ENCODE measurements at regions not wholly inside any gene's neighbourhood (a gene's known extent, or its start where the extent isn't known, plus 50 kb on each side); places are given as distances from the start of the nearest gene placed in this dataset.

DNA sequence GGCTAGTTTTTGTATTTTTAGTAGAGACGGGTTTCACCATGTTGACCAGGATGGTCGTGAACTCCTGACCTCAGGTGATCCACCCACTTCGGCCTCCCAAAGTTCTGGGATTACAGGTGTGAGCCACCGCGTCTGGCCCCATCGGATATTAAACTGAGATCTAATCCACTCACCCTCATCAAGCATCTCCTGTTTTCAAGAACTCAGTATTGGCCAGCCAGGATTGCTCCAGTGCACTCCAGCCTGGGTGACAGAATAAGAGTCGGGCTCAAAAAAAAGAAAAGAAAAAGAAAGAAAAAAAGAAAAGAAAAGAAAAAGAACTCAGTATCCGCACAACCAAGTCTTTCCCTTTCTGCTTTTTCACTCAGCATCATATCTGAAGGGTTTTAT lies 167.6 kb downstream of the OR13H1 start:
- TF ChIP-seq, protein P1, sequence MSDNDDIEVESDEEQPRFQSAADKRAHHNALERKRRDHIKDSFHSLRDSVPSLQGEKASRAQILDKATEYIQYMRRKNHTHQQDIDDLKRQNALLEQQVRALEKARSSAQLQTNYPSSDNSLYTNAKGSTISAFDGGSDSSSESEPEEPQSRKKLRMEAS (IDR thresholded peaks at IDR 0.05) = no peak
- TF ChIP-seq TCF7L2 (IDR thresholded peaks at IDR 0.05; ENCODE audit: borderline replicate concordance, extremely low read depth, insufficient read depth, insufficient read length) = no peak
- TF ChIP-seq ZFX (IDR thresholded peaks at IDR 0.05) = no peak
- TF ChIP-seq, protein P2, sequence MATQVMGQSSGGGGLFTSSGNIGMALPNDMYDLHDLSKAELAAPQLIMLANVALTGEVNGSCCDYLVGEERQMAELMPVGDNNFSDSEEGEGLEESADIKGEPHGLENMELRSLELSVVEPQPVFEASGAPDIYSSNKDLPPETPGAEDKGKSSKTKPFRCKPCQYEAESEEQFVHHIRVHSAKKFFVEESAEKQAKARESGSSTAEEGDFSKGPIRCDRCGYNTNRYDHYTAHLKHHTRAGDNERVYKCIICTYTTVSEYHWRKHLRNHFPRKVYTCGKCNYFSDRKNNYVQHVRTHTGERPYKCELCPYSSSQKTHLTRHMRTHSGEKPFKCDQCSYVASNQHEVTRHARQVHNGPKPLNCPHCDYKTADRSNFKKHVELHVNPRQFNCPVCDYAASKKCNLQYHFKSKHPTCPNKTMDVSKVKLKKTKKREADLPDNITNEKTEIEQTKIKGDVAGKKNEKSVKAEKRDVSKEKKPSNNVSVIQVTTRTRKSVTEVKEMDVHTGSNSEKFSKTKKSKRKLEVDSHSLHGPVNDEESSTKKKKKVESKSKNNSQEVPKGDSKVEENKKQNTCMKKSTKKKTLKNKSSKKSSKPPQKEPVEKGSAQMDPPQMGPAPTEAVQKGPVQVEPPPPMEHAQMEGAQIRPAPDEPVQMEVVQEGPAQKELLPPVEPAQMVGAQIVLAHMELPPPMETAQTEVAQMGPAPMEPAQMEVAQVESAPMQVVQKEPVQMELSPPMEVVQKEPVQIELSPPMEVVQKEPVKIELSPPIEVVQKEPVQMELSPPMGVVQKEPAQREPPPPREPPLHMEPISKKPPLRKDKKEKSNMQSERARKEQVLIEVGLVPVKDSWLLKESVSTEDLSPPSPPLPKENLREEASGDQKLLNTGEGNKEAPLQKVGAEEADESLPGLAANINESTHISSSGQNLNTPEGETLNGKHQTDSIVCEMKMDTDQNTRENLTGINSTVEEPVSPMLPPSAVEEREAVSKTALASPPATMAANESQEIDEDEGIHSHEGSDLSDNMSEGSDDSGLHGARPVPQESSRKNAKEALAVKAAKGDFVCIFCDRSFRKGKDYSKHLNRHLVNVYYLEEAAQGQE (IDR thresholded peaks at IDR 0.05; ENCODE audit: low read depth) = no peak
- no peak for TF ChIP-seq YY1 (IDR thresholded peaks at IDR 0.05; ENCODE audit: extremely low read depth, insufficient replicate concordance, low read depth, low read length)
- TF ChIP-seq, protein P3, sequence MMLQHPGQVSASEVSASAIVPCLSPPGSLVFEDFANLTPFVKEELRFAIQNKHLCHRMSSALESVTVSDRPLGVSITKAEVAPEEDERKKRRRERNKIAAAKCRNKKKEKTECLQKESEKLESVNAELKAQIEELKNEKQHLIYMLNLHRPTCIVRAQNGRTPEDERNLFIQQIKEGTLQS (IDR thresholded peaks at IDR 0.05) = no peak
- no peak for TF ChIP-seq POLR2AphosphoS5 (IDR thresholded peaks at IDR 0.05; ENCODE audit: low read depth, low read length)
- no peak for TF ChIP-seq FOSL1 (IDR thresholded peaks at IDR 0.05; ENCODE audit: low read depth)
- TF ChIP-seq SIN3A (IDR thresholded peaks at IDR 0.05; ENCODE audit: low read depth) = no peak
- TF ChIP-seq CBX3 (IDR thresholded peaks at IDR 0.05; ENCODE audit: low read depth) = no peak
- no peak for TF ChIP-seq EGR1 (IDR thresholded peaks at IDR 0.05; ENCODE audit: low read depth)
- TF ChIP-seq RAD21 (IDR thresholded peaks at IDR 0.05; ENCODE audit: low read depth) = no peak
- no peak for TF ChIP-seq ZNF274 (IDR thresholded peaks at IDR 0.05; ENCODE audit: low read depth, low read length)
- no peak for TF ChIP-seq SP1 (IDR thresholded peaks at IDR 0.05; ENCODE audit: low read depth)
- no peak for TF ChIP-seq JUND (IDR thresholded peaks at IDR 0.05)
- no peak for TF ChIP-seq EZH2phosphoT487 (IDR thresholded peaks at IDR 0.05; ENCODE audit: borderline replicate concordance)
- no peak for TF ChIP-seq EZH2 (IDR thresholded peaks at IDR 0.05)
- TF ChIP-seq, protein P4, sequence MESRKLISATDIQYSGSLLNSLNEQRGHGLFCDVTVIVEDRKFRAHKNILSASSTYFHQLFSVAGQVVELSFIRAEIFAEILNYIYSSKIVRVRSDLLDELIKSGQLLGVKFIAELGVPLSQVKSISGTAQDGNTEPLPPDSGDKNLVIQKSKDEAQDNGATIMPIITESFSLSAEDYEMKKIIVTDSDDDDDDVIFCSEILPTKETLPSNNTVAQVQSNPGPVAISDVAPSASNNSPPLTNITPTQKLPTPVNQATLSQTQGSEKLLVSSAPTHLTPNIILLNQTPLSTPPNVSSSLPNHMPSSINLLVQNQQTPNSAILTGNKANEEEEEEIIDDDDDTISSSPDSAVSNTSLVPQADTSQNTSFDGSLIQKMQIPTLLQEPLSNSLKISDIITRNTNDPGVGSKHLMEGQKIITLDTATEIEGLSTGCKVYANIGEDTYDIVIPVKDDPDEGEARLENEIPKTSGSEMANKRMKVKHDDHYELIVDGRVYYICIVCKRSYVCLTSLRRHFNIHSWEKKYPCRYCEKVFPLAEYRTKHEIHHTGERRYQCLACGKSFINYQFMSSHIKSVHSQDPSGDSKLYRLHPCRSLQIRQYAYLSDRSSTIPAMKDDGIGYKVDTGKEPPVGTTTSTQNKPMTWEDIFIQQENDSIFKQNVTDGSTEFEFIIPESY (IDR thresholded peaks at IDR 0.05; ENCODE audit: extremely low read depth, insufficient replicate concordance, low read length) = no peak
- Histone ChIP-seq H3K4me1 (ENCODE audit: control insufficient read depth in 1 of 2, insufficient read depth in 2 of 2, low read length in 2 of 2) (no peaks in the 10 kb centered on the region), H3K9ac (ENCODE audit: low read length) (no peak overlapping the region), H3K4me3 (replicated peaks in 1 of 2; ENCODE audit: low read depth in 1 of 2, low read length in 2 of 2) (no peak overlapping the region), H3K27ac (ENCODE audit: low read depth, low read length) (no peak overlapping the region), H3K27me3 (ENCODE audit: insufficient read depth, low read length) (no peaks in the 10 kb centered on the region), H3K79me2 (ENCODE audit: insufficient read depth, low read length) (no peaks in the 10 kb centered on the region), H3K9me3 (ENCODE audit: control insufficient read depth in 1 of 2, insufficient read depth in 1 of 2, low read depth in 1 of 2, low read length in 2 of 2) (no peaks in the 10 kb centered on the region), H4K20me1 (ENCODE audit: insufficient read depth) (no peaks in the 10 kb centered on the region), H3K4me2 (ENCODE audit: low read length) (no peak overlapping the region), H3K36me3 (ENCODE audit: control insufficient read depth in 1 of 2, insufficient read depth in 2 of 2, low read length in 2 of 2) (no peaks in the 10 kb centered on the region), H2AFZ (ENCODE audit: low read depth, low read length, poor library complexity, severe bottlenecking) (no peak overlapping the region), H3K9me2 (ENCODE audit: insufficient read depth) (no peaks in the 10 kb centered on the region)
- ATAC-seq = no peak
- ChIA-PET RAD21 (ENCODE audit: low non-redundant PET in 1 of 2, low total read pairs in 2 of 2, uncharacterized antibody in 2 of 2, unreplicated experiment in 2 of 2) (no interaction called here), CTCF (no interaction called here), POLR2A (no interaction called here)
- DNase-seq (ENCODE audit: low read depth, low spot score) = no peak
- no TSS peak for BruUV-seq (replicated peaks)
- intact Hi-C loops (cut with micrococcal nuclease) = no loop called here
